Fibroblast of gingiva (primary cell): ENCODE measurements at regions not wholly inside any gene's neighbourhood (a gene's known extent, or its start where the extent isn't known, plus 50 kb on each side); places are given as distances from the start of the nearest gene placed in this dataset.
"Not testable (repeated sequence)": the region's sequence is repeated elsewhere in the genome, so short reads cannot be mapped to it uniquely, and the experiment has no call there.

Experiments used
- DNase-seq: peaks from one replicate; pipeline ENCODE4 v3.0.0-alpha.2; 2011; ENCODE audit warnings: low read depth

GRCh38 chr2:54038835-54039234 lies 68.0 kb upstream of the PSME4 start:
- DNase-seq: no peak

GRCh38 chr2:54031288-54031687 lies 60.5 kb upstream of the PSME4 start:
- DNase-seq: not testable (repeated sequence)

GRCh38 chr2:54030806-54031205 lies 60.0 kb upstream of the PSME4 start:
- DNase-seq: no peak

GRCh38 chr2:54030396-54030741 lies 59.6 kb upstream of the PSME4 start:
- DNase-seq: no peak

- DNase-seq: no peak
Measured at GRCh38 chr2:54029721-54030395, 59.1 kb upstream of the PSME4 start.

GRCh38 chr2:54025463-54026075 lies 54.8 kb upstream of the PSME4 start:
- DNase-seq: not testable (repeated sequence)

GRCh38 chr2:54024576-54024975 lies 53.8 kb upstream of the PSME4 start:
- no peak for DNase-seq

DNA sequence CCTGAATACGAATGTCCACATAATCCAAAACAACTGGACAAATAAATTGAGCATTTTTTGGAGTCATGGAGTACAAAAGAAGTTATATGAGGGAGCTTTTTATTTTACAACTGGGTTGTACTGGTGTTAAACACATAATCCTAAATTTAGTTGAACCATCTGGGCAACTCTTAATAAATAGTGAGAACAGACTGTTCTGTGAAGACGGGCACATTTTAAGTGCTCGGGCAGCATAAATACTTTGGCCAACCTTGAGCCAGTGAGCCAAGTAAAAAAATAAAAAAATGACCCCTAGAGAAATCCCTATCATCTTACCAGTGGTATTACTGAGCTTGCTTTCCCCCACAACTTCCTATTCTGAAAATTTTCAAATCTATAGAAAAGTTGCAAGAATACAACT lies 50.9 kb upstream of the PSME4 start:
- DNase-seq: no peak

GRCh38 chr2:54020793-54021414 lies 50.1 kb upstream of the PSME4 start:
- no peak for DNase-seq
